SU-DHL-6 (cell line): ENCODE measurements at regions not wholly inside any gene's neighbourhood (a gene's known extent, or its start where the extent isn't known, plus 50 kb on each side); places are given as distances from the start of the nearest gene placed in this dataset.
"Not testable (repeated sequence)": the region's sequence is repeated elsewhere in the genome, so short reads cannot be mapped to it uniquely, and the experiment has no call there.

Experiments
- H2AFZ ChIP-seq: fragments of 200-600 bp; sonication (generic); 2 replicates; pipeline ENCODE4 v1.6.1; 2014; ENCODE audit warnings: low read depth, mild to moderate bottlenecking, moderate library complexity, mixed read lengths, antibody characterized with exemption, low read length; ENCODE audit not compliant: severe bottlenecking
- H3F3A ChIP-seq: fragments of 200-600 bp; shearing (Covaris generic); 2 replicates; pipeline ENCODE4 v1.6.0; 2016; ENCODE audit warnings: antibody characterized with exemption, mild to moderate bottlenecking; ENCODE audit not compliant: insufficient read depth
- H3K27ac ChIP-seq: fragments of 200-600 bp; sonication (generic); 2 replicates; pipeline ENCODE4 v1.5.1; 2016; ENCODE audit warnings: low read depth, mild to moderate bottlenecking, low read length, moderate library complexity, mixed read lengths
- H3K27me3 ChIP-seq: fragments of 200-600 bp; sonication (generic), shearing (Covaris generic); 2 replicates; pipeline ENCODE4 v1.6.0; 2014; ENCODE audit warnings: mild to moderate bottlenecking, low read length
- H3K36me3 ChIP-seq: fragments of 200-600 bp; sonication (generic); 2 replicates; pipeline ENCODE4 v1.6.1; 2014; ENCODE audit warnings: mild to moderate bottlenecking, low read length, mixed read lengths
- H3K4me2 ChIP-seq: fragments of 300-600, 200-600 bp; shearing (Covaris generic), sonication (generic); 2 replicates; pipeline ENCODE4 v1.6.0; 2014; ENCODE audit warnings: low read length, low read depth, mild to moderate bottlenecking; ENCODE audit not compliant: poor library complexity, severe bottlenecking
- H3K4me3 ChIP-seq: fragments of 200-600 bp; sonication (generic); 2 replicates; pipeline ENCODE4 v1.5.1; 2014; ENCODE audit warnings: antibody characterized with exemption, low read length, mild to moderate bottlenecking, mixed read lengths; ENCODE audit not compliant: insufficient read depth, poor library complexity, severe bottlenecking
- H3K79me2 ChIP-seq: fragments of 200-600 bp; sonication (generic); 2 replicates; pipeline ENCODE4 v1.6.1; 2014; ENCODE audit warnings: mild to moderate bottlenecking, low read length, moderate library complexity; ENCODE audit not compliant: insufficient read depth
- H3K9ac ChIP-seq: fragments of 200-600 bp; sonication (generic); 2 replicates; pipeline ENCODE4 v1.7.0; 2014; ENCODE audit warnings: mild to moderate bottlenecking, low read length
- H3K9me2 ChIP-seq: fragments of 200-600 bp; sonication (generic); replicated peaks from 2 replicates; pipeline ENCODE4 v1.6.1; 2014; ENCODE audit warnings: low read length; ENCODE audit not compliant: insufficient read depth
- H3K9me3 ChIP-seq: fragments of 200-600 bp; sonication (generic); 2 replicates; pipeline ENCODE4 v1.6.1; 2014; ENCODE audit warnings: low read length, mixed read lengths; ENCODE audit not compliant: insufficient read depth
- H4K20me1 ChIP-seq: fragments of 200-600 bp; sonication (generic); 2 replicates; pipeline ENCODE4 v1.6.1; 2014; ENCODE audit warnings: low read depth, mild to moderate bottlenecking, antibody characterized with exemption, low read length, moderate library complexity, mixed read lengths

DNA sequence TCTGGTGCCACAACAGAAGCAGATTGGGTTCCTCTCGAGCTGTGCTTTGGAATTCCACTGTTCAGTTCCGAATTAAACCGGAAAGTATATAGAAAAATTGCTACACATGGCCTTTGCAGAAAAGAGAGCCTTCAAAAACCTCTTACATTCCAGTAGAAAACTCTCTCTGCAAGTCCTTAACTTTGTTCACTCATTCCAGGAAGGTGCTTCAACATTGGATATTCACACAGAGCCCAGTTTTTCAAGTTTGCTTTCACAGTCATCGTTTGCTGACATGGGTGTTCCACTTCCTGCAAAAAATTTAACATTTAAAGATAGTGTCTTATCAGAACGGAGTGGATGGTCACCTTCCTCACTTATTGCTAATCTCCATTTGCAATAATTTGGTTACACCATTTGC lies 93.7 kb downstream of the PPIAL4C start:
- not testable (repeated sequence) for H4K20me1 ChIP-seq, H3K79me2 ChIP-seq, H3K9me2 ChIP-seq, H3K36me3 ChIP-seq, H3F3A ChIP-seq, H3K27ac ChIP-seq, H2AFZ ChIP-seq, H3K4me3 ChIP-seq, H3K9ac ChIP-seq, H3K4me2 ChIP-seq, H3K27me3 ChIP-seq, H3K9me3 ChIP-seq

DNA sequence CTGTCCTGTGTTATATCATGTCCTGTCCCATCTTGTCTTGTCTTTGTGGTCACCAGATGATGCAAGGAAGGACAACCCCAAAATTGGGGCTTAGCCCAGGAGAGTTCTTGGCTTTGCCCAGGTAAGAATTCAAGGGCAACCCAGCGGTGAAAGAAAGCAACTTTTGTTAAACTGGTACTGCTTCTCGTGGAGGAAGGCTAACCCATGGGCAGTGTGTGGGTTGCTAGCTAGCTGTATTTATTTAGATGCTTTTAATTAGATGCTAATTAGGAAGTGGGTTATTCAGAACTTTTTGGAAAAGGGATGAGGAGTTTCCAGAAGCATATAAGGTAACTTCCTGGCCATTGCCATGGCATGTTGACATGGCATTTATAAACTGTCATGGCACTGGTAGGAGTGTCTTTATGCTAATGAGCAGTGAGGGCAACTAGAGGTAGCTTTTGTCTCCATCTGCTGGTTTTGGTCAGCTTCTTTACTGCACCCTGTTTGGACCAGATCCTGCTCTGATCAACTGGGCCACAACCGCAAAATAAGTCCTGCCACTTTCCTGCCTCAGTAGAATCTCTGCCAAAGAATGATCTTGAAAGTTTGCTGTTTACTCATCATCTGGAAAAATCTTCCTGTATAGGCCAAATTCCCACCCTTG lies 95.8 kb upstream of the FCGR1A start:
- not testable (repeated sequence) for H4K20me1 ChIP-seq, H3K4me3 ChIP-seq, H3K79me2 ChIP-seq, H3K27ac ChIP-seq, H3K9me2 ChIP-seq, H2AFZ ChIP-seq, H3K9me3 ChIP-seq, H3K4me2 ChIP-seq, H3K27me3 ChIP-seq, H3K36me3 ChIP-seq, H3K9ac ChIP-seq, H3F3A ChIP-seq

DNA sequence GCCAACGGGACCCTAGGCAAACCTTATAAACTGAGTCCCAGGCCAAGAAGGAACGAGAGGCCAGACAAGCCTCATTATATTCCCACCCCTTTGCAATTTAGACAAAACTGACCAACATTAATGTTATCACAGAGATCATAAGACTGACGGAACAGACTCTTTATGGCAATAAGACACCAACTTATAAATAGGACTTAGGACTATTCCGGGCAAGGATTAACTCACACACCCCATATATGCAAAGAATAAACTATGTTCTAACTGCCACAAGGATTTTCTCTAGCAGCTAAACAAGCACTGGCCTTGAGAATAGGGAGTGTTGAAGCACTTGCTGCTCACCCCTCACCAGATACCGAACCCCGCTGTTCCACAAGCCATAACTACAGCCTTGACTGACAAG lies 91.1 kb upstream of the FCGR1A start:
- not testable (repeated sequence) for H3K9me2 ChIP-seq, H3K79me2 ChIP-seq, H3K4me3 ChIP-seq, H3K27me3 ChIP-seq, H3K4me2 ChIP-seq, H2AFZ ChIP-seq, H4K20me1 ChIP-seq, H3K9ac ChIP-seq, H3K9me3 ChIP-seq, H3F3A ChIP-seq, H3K36me3 ChIP-seq, H3K27ac ChIP-seq

DNA sequence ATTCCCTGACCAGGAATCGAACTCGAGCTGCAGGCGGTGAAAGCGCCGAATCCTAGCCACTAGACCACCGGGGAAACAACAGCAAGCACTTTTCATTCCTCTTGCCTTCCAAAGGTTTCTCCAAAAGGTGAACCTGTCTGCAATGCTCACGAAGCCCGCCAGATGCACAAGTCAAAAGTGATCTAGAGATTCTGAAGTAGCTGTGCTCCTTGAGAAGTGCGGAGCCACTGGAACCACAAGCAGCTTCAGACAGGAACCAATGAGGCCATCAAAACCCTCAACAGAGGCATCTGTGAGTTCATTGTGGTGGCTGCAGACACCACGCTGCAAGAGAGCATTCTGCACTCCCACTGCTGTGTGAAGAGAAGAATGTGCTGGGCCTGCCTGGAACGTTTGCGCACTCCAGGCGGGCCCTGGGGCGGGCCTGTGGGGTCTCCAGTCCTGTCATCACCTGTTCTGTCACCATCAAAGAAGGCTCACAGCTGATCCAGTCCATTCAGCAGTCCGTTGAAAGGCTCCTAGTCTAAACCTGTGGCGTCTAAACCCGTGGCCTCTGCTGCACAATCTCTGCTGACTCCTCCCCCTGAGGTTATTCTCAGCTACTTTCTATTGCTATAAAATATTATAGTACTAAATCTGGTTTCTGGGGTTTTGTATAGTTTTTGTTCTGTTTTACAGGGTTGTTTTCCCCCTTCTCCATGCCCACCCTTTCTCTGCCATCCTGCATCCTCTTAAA lies 89.5 kb upstream of the FCGR1A start:
- H3K9me2 ChIP-seq, H3F3A ChIP-seq, H3K79me2 ChIP-seq, H3K27ac ChIP-seq, H4K20me1 ChIP-seq, H3K36me3 ChIP-seq, H3K9me3 ChIP-seq, H2AFZ ChIP-seq, H3K4me3 ChIP-seq, H3K27me3 ChIP-seq, H3K4me2 ChIP-seq, H3K9ac ChIP-seq: not testable (repeated sequence)

DNA sequence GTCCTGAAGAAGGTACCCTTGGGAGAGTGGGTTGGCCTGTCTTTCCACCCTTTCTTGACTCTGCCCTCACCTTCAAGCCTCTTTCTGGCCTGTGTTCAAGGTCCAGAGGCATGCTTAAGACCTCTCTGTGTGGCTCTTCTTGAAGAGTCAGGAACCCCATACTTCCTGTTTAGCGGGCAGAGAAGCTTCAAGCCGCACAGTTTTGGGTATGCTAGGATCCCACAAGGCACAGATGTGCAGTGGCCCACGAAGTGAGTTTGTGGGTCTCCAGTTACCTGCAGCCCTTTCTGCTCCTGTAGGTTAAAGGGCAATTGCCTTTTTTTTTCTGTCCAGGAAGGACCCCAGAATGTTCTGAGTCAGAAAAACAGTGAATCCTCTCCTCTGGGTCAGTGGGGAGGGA lies 87.4 kb upstream of the FCGR1A start:
- not testable (repeated sequence) for H3K9me2 ChIP-seq, H3K36me3 ChIP-seq, H3K79me2 ChIP-seq, H3K4me3 ChIP-seq, H3K4me2 ChIP-seq, H3K27ac ChIP-seq, H3K9me3 ChIP-seq, H3F3A ChIP-seq, H2AFZ ChIP-seq, H4K20me1 ChIP-seq, H3K27me3 ChIP-seq, H3K9ac ChIP-seq

DNA sequence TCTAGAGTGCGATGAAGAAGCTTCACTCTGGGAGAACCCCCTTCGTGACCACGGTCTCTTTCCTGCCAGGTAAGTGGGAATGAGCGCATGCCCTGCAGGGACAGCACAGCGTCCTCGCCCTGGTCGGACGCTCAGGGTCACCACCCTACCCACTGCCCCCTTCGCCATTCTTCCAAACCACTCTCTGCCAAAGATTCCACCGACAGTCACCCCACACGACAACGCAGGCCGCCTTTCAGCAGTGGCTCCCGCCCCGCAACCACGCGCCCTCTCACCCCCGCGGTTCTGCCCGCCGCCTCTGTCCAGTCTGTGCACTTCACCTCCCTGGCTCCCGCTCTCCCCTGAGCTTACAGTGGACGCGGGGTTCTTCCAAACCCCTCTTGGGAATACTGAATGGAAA lies 82.3 kb upstream of the FCGR1A start:
- not testable (repeated sequence) for H3K36me3 ChIP-seq, H2AFZ ChIP-seq, H3K79me2 ChIP-seq, H3K27ac ChIP-seq, H3K9me3 ChIP-seq, H3K4me3 ChIP-seq, H4K20me1 ChIP-seq, H3K9ac ChIP-seq, H3K9me2 ChIP-seq, H3K4me2 ChIP-seq, H3F3A ChIP-seq, H3K27me3 ChIP-seq

DNA sequence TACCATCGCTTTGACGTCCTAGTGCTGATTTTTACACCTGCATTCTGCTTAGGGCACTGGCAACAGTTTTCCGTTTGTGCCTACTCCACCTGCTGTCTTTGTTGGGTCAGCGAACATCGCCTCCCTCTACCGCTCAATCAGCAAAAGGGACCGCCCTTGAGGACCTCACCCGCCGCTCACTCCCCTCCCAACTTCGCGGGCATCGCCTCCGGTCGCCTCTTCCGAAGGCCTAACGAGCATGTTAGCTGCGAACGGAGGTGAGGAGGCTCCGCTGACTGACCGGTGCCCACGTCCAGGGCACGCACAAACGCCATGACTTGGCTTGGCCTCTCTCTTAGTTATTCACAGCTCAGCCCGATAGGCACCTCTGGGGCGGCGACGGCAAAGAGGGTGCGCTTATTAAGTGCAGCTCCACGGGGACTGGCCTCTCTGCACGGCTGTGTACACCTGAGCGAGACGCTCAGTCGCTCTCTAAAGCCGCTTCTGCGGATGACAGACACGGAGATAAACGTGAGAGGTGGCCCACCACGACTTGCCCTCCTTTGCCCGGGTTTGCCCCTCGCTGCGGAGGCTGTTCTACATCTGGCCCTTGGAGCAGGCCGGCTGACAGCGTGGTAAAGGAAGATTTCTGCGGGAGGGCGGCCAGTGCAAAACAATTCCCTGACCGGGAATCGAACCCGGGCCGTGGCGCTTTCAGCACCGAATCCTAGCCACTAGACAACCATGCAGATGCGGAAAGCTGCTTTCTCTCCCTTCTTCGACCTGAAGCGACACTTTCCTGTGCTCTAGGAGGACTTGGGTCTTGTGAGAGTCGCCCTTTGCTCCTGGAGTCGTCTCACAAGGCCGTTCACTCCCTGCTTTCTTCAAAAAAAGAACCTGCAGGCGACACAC lies 81.6 kb upstream of the FCGR1A start:
- H3K9me3 ChIP-seq, H3K4me3 ChIP-seq, H2AFZ ChIP-seq, H3K36me3 ChIP-seq, H3F3A ChIP-seq, H4K20me1 ChIP-seq, H3K27me3 ChIP-seq, H3K4me2 ChIP-seq, H3K9me2 ChIP-seq, H3K9ac ChIP-seq, H3K79me2 ChIP-seq, H3K27ac ChIP-seq: not testable (repeated sequence)
